Neural progenitor cell (in vitro differentiated cells): ENCODE measurements at regions not wholly inside any gene's neighbourhood (a gene's known extent, or its start where the extent isn't known, plus 50 kb on each side); places are given as distances from the start of the nearest gene placed in this dataset.
"Not testable (repeated sequence)": the region's sequence is repeated elsewhere in the genome, so short reads cannot be mapped to it uniquely, and the experiment has no call there.

Experiments
- CTCF ChIP-seq: fragments of 200-600 bp; sonication (generic); IDR thresholded peaks from 2 replicates; pipeline ENCODE4 v1.5.1; 2017; ENCODE audit warnings: antibody characterized with exemption, mild to moderate bottlenecking
- EZH2 ChIP-seq: fragments of 200-600 bp; sonication (generic); IDR thresholded peaks from 2 replicates; pipeline ENCODE4 v1.6.1; 2017; ENCODE audit warnings: antibody characterized with exemption, mild to moderate bottlenecking, moderate library complexity
- EZH2phosphoT487 ChIP-seq: fragments of 200-600 bp; sonication (generic); IDR thresholded peaks from 2 replicates; pipeline ENCODE4 v1.6.1; 2017; ENCODE audit warnings: antibody characterized with exemption

GRCh38 chr7:76897007-76897406 is 135.2 kb downstream of the SPDYE17 start:
- TF ChIP-seq CTCF, EZH2phosphoT487, EZH2: not testable (repeated sequence)
